Stimulated activated CD8-positive, alpha-beta memory T cell treated with anti-CD3 and anti-CD28 coated beads, Interleukin-4, amount 100 ng/mL, for 48 hours (primary cell): ENCODE measurements at regions not wholly inside any gene's neighbourhood (a gene's known extent, or its start where the extent isn't known, plus 50 kb on each side); places are given as distances from the start of the nearest gene placed in this dataset.
"Not testable (repeated sequence)": the region's sequence is repeated elsewhere in the genome, so short reads cannot be mapped to it uniquely, and the experiment has no call there.

Experiments
- DNase-seq: peaks from one replicate; pipeline ENCODE4 v3.0.0-alpha.2; 2020

DNA sequence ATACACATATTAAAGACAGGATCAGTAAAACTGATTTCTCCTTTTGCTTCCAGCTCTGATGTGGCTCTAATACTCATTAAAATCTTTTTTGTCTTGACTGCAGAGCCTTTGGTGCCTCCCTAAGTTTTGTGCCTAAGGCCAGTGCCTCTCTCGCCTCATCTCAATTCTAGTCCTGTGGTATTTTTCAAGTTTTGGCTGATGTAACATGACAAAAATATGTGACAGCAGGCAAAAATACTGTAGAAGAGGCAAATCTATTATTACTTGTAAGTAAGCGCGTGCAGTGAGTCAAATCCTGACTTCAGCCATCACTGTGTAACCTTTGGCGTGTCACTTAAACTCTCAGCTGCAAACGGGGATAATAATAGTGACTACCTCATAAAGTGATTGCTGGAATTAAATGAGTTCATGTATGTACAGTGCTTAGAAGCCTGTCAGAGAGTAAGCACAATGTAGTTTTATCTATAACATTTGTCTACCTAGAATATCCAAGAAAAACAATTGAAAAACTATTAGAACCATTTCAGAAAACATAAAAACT lies 74.0 kb downstream of the MAB21L3 start:
- no peak for DNase-seq

DNA sequence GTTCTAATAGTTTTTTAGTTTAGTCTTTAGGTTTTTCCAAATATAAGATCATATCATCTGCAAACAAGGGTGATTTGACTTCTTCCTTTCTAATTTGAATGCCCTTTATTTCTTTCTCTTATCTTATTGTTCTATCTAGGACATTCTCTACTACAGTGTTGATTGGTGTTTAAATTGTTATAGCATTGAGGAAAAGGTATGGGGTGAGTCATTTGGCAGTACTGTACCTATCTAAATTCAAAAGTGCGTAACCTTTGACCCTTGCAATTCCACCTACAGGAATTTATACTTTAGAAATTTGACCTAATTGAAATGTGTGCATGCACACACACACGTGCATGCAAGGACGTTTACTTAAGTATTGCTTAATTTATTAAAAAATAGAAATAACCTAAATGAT lies 78.3 kb downstream of the MAB21L3 start:
- DNase-seq = no peak

DNA sequence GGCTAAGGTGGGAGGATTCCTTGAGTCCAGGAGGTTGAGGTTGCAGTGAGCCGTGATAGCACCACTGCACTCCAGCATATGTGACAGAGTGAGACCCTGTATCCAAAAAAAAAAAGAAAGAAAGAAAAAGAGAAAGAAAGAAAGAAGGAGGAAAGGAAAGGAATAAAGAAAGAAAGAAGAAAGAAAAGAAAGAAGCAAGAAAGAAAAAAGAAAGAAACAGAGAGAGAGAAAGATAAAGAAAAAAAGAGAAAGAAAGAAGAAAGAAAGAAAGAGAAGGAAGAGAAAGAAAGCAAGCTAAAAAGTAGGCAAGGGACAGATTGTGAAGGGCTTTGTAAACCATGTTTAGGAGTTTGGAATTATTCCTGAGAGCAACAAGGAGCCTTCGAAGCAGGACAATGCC lies 80.1 kb downstream of the MAB21L3 start:
- DNase-seq = no peak

GRCh38 chr1:116193768-116194167 lies 82.6 kb downstream of the MAB21L3 start:
- no peak for DNase-seq

DNA sequence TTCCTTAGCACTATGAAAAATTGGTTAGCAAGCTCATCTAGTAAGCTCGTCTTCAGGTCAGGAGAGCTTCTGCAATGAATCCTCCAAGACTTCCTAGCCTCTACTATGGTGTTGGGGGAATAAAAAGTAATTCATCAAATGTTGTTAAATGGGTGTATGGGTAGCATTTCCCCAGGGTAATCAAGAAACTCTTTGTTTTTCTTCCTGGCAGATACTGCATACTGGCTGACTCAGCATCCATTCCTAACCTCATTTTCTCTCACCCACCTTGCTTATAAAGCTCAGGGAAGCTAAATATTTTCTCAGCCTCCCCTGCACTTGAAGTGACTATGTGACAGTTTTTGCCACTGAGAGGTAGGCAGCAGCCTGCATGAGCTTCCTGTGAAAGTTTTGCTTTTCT lies 83.4 kb downstream of the MAB21L3 start:
- no peak for DNase-seq

GRCh38 chr1:116195077-116195868 lies 84.1 kb downstream of the MAB21L3 start:
- no peak for DNase-seq

DNA sequence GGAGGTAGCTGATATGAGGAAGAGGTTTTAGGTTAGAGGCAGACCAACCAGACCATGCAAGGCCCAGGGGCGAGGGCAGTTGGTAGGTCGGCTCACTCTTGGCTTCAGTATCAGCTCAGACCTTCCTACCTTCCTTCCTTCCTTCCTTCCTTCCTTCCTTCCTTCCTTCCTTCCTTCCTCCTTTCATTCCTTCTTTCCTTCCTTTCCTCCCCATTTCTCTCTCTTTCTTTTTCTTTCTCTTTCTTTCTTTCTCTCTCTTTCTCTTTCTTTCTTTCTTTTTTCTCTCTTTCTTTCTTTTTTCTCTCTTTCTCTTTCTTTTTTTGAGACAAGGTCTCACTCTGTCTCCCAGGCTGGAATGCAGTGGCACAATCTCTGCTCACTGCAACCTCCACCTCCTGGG lies 89.1 kb downstream of the MAB21L3 start:
- DNase-seq = not testable (repeated sequence)

DNA sequence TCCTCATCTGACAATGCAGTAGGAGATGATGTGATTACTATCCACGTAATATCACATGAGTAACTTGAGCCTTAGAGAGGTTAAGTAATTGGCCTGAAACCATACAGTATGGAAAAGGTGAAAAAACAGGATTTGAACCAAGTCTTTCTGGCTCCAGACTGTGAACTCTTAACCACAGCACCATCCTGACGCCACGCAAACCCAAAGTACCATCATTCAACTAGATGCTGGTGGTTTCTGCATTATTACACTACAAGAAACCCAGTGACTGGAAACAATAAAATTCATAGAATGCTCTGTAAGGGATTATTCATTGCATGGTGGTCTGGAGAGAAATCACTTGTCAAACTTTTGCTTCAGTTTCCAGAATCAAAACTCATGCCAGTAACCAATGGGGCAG lies 90.7 kb downstream of the MAB21L3 start:
- no peak for DNase-seq

DNA sequence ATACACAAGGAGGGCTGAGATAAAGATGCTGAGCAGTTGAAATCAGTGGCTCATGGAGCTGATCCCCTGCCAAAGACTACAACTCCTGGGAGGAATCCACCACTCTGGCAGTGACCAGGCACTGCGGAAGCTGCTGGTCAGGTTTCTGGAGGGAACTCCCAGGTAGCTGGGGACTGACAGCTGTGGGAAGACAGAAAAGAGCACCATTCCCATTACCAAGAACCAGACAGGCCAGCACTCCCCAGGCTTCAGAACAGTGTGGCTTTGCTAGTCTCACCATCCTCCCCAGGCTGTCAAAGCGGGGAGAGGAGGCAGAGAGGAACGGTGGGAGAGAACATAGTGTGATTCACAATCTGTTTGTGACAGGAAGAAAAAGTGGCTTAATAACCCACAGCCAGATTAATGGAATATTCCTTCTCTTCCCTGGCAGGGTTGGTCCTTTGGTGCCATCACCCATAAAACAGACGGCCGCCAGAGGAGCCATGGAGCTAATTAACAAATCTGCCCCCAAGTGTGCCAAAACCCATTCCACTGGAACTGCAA lies 92.1 kb downstream of the MAB21L3 start:
- no peak for DNase-seq

DNA sequence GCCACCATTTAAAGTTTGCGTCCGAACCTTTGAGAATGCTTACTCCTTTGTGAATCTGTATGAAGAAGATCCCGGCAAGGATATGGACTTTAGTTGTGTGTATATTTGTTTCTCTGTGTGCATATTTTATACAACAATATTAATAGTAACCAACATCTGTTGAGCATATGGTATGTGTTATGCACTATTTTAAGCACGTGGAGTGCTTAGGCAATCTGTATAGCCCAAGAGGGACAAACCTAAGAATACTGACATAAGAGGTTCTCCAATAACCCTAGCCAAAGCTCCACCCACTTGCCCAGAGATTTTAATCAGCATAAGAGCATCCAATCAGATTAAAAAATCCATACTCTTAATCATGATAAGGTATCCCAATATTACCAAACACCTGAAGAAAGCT lies 92.7 kb downstream of the MAB21L3 start:
- DNase-seq = no peak

GRCh38 chr1:116205941-116206679 lies 94.9 kb downstream of the MAB21L3 start:
- DNase-seq = no peak

DNA sequence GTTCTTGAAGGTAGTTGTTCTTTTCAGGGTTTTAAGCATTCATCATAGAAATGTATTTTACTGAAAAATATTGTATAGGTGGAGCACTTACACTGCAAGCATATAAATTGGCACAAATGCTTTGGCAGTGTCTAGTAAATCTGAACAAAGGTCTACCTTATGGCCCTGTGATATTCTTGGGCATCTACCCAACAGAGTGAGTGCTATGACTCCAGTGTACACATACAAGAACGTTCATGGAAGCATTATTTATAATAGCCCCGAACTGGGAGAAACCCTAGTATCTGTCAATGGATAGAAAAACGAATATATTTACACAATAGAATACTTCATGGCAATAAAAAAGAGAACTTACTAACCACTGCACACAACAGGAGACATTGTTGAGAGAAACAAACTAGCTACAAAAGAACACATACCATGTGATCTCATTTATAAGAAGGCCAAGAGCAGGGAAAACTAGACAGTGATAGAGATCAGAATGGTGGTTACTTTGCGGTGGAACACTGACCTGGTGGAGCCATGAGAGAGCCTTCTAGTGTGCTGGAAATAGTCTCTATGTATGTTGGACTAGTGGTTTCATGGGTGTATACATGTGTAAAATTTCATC lies 96.0 kb downstream of the MAB21L3 start:
- no peak for DNase-seq

DNA sequence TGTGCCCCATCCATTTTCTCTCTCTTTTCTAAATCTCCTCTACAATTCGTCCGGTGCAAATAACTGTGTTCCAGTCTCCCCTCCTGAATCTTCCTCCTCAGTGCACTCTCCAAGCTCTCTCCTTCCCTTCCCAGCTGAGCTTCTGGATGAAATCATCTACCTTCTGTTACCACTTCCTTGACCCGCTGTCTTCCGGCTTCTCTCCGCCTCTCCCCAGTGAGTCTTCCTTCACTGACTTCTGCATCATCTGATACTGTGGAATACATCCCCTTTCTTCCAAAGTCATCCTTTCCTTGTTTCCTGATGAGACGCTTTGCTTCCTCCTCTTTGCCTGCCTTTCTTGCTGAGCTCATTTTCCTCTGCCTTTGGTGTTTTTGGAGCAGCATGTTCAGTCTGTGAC lies 96.9 kb downstream of the MAB21L3 start:
- DNase-seq = no peak

- no peak for DNase-seq
Measured at GRCh38 chr1:116211294-116211693, 100.1 kb downstream of the MAB21L3 start.

- no peak for DNase-seq
Measured at GRCh38 chr1:116218922-116219321, 107.7 kb downstream of the MAB21L3 start.

- no peak for DNase-seq
Measured at GRCh38 chr1:116219651-116220434, 108.6 kb downstream of the MAB21L3 start.

GRCh38 chr1:116224111-116224510 lies 112.9 kb downstream of the MAB21L3 start:
- DNase-seq = no peak

DNA sequence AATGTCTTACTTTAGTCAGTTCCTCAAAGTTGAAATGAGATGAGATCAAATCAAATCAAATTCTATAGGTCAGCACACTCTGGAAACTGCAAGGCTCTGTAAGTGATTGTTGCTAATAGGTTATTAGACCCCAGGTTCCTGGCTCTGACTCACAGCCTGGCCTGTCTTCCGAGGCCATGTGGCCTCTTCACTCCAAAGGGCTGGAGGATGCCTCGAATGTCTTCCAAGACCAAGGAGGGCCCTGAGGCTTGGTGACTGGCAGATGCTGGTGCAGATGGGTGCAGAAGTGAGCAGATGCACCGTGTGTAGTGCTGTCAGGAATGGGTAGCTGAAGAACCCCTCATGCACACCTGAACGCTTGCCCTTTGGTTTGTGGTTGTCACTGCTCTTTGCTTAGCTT lies 113.4 kb downstream of the MAB21L3 start:
- no peak for DNase-seq

DNA sequence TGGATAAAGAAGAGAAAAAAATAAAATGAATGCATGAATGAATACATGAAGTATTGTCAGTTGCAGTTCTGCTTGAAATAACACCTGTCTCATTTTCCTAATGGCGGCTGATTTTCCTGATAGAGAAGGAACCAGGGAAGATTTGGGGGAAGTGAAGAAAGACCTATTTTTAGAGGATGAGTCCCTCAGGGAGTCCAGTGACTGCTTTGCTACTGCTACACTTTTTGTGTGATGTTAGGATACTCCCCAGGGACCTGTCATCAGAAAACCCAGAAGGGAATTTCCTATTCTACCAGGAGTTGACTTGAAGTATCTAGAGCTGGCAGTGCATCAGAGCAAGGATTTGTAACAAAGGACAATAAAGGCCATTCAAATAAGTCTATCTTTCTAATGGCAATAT lies 114.8 kb downstream of the MAB21L3 start:
- no peak for DNase-seq

DNA sequence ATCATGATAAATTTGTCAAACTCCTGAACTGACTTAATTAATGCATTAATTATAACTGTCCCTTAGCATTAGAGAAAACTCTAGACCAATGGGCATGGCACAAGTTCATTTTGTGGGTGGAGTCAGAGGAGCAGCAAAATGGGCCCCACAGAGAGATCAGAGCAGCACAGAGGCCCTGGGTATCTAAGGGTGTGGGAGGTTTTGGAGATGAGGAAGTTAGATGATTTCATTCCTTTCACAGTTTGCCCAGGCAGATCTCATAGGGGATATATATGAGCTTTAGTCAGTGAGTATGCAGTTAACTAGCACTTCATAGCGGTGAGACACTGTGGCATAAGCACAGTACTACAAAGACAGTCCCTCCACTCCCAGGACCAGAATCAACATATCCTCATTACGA lies 117.3 kb downstream of the MAB21L3 start:
- DNase-seq = no peak

GRCh38 chr1:116230712-116231111 lies 119.5 kb downstream of the MAB21L3 start:
- DNase-seq = no peak

DNA sequence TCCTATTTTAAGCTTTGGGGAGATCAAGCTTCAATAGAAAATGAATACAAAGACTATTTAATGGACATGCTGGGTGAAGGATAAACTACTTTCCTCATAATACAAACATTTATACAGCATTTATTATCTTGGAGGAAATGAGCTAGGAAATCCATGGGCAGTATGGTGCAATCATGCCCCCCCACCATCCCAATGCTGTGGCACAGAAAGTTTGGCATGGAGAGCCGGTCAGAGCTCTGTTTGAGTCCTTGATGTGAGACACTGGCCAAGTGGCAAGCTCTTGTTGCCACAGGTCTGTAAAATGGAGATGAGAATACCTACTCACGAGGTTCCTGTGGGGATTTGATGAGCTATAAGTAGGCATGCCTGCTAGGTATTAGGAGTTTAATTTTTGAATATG lies 120.6 kb downstream of the MAB21L3 start:
- no peak for DNase-seq
